ENCODE measurements at regions not wholly inside any gene's neighbourhood (a gene's known extent, or its start where the extent isn't known, plus 50 kb on each side); places are given as distances from the start of the nearest gene placed in this dataset.

- TF ChIP-seq NR2C2 (CRISPR knock-in tag; IDR thresholded peaks at IDR 0.05) (no peak), CTCF (IDR thresholded peaks at IDR 0.05) (no peak), ZNF138 (CRISPR knock-in tag; conservative IDR thresholded peaks at IDR 0.05) (no peak), MAX (CRISPR knock-in tag; IDR thresholded peaks at IDR 0.05) (no peak), ZNF416 (CRISPR knock-in tag; IDR thresholded peaks at IDR 0.05) (no peak), ZNF423 (CRISPR knock-in tag; IDR thresholded peaks at IDR 0.05) (no peak), CREB1 (CRISPR knock-in tag; IDR thresholded peaks at IDR 0.05) (no peak), ATF1 (CRISPR knock-in tag; IDR thresholded peaks at IDR 0.05) (no peak), ZNF232 (CRISPR knock-in tag; IDR thresholded peaks at IDR 0.05) (no peak), NR3C1 (CRISPR knock-in tag; conservative IDR thresholded peaks at IDR 0.05; ENCODE audit: low read depth) (no peak), CBFB (CRISPR knock-in tag; IDR thresholded peaks at IDR 0.05; ENCODE audit: low read depth) (no peak), ZBTB21 (CRISPR knock-in tag; IDR thresholded peaks at IDR 0.05; ENCODE audit: borderline replicate concordance) (no peak)
Measured at GRCh38 chr3:65027335-65027734, 339.5 kb upstream of the ADAMTS9 start.

Measured in WTC11 (cell line).